NCI-H510A treated with DMSO at 0.1 percent for 48 hours (cell line): ENCODE measurements at regions not wholly inside any gene's neighbourhood (a gene's known extent, or its start where the extent isn't known, plus 50 kb on each side); places are given as distances from the start of the nearest gene placed in this dataset.

Source experiments
- DNase-seq: peaks from one replicate; lab custom pipeline; 2025; lab: John Stamatoyannopoulos, UW

DNA sequence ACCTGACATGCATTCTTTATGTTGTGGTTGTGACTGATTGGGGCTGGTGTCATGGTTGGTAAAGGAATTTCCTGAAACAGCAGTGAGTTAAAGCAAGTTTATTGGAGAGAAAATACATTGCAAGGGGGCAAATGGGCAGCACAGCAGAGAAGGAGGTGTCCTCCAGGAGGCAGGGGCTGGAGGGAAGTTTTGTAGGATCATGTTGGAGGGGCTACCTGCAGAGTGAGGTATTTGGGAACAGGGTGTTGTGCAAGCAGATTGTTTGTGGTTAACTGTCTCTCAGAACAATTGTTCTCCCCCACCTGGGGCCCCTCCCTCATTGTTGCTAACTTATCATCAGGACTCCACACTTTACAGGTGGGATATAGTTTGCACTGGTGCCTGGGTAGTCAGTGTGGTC lies 196.0 kb downstream of the NSUN3 start:
- DNase-seq: no peak

DNA sequence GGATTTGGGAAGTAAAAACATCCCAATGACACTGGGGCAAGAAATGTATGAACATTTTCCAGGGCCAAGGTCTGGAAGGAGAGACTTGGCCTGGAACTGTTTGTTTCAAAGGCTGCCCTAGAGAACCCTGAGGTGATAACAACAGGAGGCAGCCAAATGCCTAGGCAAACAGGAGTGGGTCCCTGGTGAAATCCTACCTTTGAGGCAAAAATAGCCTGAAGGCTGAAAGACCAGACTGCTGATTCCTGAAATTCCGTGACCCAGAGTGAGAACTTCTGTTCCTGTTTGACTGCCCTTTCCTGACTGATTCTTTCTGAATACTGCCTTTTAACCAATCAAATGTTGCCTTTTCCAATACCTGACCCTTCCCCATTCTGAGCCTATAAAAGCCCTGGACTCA lies 196.4 kb downstream of the NSUN3 start:
- DNase-seq: no peak

DNA sequence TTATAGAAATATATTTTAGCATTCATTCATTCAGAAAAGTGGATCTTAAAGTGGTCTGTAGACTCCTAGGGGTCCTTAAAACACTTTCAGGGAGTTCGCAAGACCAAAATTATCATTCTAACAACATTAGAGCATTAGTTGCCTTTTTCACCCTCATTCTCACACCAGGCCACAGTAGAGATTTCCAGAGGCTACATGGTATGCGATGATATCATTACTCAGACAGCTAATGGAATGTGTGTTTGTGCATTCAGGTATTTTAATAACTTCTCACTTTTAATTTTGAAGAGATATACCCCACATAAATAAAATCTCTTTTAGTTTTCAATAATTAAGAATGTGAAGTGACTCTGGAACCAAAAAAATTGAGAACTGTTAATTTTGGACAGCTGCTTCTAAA lies 206.9 kb downstream of the NSUN3 start:
- no peak for DNase-seq

DNA sequence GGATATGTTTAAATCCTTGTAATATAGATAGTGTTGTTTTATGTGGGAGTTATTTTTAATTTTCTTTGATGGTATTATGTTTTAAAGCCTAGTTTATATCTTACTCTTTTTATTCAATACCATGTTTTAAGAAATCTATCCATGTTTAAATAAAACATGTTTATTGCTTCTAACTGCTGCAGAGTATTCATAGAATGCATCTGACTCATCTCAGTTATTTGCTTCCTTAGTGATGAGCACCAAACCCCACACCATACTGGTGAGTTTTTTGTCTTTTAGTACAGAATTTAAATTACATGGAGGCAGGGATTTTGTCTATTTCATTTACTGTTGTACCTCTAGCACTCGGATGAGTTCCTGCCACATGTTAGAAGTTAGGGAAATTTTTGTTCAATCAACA lies 209.2 kb downstream of the NSUN3 start:
- DNase-seq: no peak

DNA sequence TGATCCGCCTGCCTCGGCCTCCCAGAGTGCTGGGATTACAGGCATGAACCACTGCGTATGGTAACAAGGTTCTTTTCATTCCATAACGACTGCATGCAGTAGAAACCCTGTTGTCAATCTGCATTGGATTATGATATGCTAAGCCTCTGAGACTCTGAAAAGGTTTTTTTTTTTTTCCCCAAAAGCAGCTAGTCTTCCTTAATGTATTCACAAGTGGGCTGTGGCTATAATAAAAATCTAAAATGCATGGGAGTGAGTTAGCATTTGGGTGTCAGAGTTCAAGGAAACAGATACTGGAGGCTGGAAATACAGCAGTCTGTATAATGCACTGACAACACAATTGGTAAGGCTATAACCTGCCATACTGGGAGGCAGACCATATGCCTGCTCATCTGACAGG lies 218.1 kb downstream of the NSUN3 start:
- no peak for DNase-seq

DNA sequence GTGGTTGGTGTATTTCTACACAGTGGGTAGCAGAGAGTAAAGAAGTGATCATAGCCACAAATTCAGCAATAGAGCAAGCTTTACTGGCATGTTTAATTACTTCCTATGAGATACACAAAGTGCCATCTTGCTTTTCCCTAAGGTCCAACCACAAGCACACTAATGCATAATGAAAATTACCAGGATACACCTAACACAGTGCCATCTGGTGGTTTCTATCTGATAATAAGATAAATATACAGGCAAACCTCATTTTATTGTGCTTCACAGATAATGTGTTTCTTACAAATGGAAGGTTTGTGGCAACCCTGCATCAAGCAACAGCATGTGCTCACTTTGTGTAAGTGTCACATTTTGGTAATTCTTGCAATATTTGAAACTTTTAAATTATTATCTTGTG lies 223.0 kb downstream of the NSUN3 start:
- DNase-seq: no peak

DNA sequence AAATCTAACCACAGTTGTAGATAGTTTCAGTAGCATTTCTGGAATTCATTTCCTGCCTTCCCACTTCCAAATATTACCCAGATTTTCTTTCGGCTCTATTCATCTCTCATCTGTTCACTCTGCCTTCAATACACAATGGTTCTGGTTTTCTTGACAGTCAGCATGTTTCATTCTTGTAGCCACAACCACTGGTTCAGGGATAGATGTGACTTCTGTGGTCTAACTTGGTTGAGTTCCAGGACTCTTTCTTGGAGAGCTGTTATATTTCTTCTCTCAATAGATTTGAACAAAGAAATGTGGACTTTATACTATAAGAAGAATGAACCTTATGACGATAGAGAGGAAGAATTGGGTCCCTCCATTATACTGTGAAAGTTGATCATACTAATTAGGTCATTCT lies 228.8 kb downstream of the NSUN3 start:
- no peak for DNase-seq

DNA sequence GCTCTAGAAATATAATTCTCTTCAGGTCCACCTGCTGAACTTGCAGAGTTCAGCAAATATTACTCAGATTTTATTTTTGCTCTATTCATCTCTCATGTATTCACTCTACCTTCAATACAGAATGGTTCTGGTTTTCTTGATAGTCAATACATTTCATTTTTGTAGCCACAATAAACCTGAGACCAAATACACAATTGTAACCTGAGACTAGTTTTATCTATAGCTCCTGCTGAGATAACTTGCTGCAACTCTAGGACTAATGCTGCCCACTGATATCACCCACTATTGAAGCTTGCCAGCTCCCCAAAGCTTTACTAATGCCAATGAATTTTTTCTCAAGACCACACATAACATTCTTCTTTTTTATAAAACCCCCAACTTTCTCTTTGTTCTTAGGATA lies 229.3 kb downstream of the NSUN3 start:
- DNase-seq: no peak

DNA sequence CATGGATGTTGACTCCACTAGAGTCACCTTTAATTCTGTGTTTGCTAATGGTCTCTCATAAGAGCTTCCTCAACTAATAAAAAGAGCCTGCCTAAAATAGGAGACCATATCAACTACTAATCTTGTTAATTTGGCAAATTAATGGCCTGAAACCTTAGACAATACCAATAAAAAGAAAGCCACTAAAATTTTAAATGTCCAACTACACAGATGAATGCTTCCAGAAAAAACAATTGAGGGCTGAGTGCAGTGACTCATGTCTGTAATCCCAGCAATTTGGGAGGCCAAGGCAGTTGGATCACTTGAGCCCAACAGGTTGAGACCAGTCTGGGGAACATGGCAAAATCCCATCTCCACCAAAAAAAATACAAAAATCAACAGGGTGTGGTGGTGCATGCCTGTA lies 230.9 kb downstream of the NSUN3 start:
- DNase-seq: no peak

DNA sequence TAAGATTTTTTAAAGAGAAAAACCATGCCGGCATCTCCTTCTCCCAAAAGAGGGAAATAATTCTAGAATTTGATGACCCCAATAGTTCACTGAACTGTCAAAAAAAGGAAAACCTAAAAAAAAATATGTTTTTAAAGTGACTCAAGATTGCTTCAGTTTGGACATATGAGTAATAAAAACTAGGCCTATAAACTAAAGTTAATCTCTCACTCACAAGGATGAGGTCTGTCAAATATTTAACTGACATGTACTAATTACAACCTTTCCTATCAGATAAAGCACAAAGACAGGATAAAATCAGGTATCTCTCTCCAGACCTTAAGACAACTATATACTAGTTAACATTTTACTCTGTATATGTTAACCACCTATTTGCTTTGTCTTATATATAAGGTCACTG lies 231.9 kb downstream of the NSUN3 start:
- no peak for DNase-seq

DNA sequence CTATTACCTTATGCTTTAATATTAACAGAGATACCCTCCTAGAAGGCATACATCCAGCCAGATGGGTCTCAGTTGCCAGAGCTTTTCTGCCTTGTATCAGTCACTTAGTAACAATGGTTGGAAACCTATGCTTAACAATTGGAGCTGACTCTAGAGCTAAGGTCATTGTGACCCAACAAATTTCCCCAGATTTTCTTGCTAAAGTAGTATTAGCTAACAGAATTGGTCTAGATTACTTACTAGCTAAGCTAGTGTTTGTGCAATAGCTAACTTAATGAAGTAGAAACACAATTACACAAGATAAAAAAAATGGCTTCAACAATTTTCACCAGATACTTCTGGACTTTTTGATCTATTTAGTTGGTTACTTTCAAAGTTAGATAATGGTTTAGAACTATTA lies 236.9 kb downstream of the NSUN3 start:
- DNase-seq: no peak

DNA sequence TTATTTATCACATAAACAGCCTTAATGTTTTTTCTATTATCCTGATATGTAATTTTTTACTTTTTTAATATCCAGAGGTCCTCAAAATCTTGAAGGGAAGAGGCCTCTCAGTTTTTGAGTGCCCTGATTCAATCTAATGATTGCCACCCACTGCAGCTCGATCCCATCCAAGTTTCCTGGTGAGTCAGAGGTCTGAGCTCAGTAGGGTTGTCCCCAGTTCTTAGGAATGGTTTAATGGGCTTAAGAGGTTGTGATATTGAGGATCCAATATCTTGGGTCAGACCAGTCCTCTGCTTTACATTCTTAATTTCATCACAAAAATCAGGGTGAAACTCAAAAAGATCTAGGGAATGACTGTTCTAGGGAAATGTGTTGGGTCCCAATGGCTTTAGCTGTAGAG lies 238.5 kb downstream of the NSUN3 start:
- DNase-seq: no peak

DNA sequence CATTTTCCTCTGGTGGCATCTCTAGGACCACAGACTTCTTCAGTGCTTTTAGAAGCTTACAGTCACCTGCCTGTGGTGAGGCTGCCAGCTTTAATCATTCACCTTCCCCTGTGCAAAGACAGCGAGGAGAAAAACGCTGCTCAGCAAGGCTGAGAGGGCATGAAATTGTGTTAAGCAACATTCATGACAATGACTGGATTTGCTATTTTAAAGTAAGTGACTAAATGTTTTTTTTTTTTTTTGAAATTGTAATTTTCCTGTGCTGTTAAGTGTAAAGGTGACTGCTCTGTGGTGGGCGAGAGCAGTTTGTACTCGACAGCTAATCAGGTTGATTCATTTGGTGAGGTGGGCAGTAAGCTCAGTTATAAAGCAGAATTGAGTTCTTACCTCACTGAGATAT lies 240.4 kb downstream of the NSUN3 start:
- no peak for DNase-seq

DNA sequence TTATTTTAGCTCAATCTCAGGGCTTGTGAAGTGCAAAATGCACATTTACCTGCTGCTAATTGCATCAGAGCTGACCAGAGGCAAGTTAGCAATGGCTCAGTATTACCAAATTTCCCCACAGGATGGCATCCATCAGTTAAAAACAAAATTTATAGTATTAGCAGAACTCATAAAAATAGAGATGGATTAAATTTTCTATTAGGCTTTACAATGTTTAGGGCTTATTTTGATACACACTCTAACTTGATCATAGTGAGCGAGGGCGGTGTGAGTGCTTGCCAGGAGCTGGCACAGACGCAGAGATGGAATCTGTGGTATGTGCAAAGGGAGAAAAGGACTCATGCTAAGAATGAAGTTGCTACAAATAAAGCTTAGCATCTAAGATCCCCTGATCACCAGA lies 241.0 kb downstream of the NSUN3 start:
- no peak for DNase-seq

DNA sequence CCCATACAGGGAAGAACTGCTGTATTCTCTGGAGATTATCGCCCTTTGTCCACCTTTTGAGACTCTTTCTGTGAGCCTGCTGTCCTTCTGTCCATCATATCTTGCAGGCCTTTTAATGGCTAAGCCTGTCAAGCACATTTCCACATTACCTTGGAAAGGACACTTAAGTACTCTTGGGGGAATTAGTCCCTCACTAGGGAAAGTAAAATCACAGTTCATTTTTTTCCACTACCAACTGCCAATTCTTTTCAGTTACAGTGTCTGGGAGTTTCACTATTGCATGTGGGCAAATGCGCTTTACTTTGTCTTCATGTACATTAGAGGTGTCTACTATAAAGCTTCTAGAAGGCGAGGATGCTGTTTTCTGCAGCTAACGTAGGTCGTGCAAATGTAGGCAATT lies 242.1 kb downstream of the NSUN3 start:
- no peak for DNase-seq

DNA sequence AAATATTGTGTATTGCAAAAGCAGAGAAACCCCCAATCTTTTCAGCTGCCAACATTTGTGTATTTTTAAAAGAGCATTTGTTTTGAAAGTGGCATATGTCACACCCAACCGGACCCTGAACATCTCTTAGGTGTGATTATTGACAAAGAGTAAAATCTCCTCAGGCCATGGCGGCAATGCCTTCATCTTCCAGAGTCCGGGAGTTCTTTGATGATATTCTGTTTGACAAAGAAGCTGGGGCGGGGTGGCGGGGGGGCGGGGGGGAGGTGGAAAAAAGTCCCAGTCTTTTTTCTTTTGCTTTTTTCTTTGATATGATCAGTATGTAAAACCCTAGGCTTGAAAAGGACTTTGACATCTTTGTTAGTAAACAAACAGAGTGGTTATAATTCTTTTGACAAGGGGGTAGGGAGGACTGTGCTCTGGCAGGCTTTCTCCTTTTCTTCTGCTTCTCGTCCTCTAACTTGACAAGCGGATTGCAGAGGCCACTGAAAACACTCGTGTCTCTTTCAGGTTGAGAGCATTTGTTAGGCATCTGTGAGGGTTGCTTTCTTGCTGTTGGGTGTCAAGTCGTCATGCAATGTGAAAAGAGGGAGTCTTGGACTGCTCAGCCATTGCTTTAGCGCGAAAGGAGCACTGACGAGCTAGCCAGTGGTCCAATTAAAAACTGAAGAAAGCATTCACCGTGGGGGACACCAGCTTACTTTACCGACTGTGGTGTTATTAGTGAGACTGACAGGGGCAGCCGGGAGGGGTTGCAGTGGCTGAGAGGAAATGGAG lies 243.2 kb downstream of the NSUN3 start:
- no peak for DNase-seq

DNA sequence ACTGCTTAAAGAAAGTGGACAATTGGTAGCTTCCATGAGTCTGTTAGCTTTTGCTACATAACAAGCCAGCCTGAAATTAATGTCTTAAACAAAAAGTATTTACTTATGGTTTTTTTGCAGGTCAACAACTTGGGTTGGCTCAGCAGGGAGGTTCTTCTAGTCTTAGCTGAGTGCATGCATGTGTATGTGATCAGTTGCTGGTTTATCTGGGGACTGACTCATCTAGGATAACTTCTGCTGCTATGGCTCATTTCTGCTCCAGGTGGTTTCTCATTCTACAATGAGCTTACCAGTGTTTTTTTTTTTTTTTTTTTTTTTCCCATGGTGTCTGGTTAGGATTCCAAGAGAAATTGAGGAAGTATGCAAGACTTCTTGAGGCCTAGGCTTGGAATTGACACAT lies 244.7 kb downstream of the NSUN3 start:
- no peak for DNase-seq

DNA sequence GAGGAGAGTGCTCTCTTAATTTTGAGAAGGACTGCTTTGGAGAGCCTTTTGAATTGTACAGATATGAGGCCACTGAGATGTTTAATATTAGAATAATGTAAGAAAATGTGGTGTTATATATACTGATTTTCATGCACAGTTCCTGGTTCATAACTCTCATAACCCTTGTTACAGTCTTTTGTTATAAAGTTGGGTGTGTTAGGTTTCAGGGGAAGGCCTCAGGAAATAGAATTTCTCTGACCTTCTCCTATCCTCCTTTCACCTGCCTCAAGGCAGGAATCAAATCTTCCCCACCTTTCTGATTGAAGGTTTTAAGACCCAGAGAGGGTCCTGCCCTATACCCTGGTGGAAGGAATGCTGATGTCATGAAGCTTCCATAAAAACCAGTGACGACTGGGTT lies 245.9 kb downstream of the NSUN3 start:
- no peak for DNase-seq

DNA sequence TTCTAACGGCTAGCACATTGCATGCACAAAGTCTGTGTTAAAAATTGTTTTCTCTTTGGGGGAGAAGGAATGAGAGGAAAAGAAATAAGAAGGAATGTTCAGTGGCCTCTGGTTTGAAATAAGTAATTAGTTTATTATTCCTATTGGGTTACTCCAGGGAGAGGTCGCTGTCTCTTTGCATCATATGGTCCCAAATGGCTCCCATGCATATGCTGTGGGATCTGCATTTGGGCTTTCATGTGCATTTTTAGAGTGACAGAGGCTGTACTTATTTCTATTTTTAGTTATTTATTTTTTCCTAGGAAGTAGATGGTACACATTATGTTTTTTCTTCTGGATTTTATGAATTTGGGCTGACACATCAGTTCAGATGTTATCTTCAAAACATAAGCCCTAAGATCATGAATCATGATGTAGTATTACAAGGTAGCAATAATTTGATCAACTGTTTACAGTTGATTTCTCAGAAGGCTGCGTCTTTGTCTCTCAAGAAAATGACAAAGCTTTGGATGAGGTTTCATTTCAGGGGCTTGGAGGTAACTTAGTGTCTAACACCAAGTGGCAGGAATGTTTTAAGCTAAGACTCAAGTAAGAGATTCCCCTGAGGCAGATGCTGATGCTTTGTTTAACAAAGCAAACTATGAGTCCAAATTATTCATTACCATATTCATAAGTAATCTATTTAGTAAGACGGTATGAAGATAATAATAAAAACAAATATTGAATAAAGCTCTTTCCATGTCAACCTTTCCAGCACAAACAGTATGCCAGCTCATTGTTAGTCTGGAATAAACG lies 247.7 kb downstream of the NSUN3 start:
- no peak for DNase-seq

DNA sequence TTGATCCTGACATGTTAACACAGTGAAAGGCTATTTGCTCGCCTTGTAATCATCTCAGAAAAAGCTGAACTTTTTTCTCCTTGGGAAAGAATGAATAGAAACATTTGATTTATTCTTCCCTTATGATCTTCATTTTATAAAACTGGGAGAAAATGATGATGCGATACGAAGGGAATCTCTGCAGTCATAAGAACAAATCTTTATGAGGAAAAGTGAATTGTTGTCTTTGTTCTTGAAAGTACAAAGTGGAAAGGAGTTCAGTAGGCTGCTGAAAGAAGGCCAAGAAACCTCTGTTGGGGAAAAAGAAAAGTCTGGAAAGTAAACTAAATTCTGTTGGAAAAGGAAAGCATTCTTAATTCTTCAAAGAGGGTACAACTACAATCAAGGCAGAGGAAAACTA lies 248.8 kb downstream of the NSUN3 start:
- DNase-seq: no peak

DNA sequence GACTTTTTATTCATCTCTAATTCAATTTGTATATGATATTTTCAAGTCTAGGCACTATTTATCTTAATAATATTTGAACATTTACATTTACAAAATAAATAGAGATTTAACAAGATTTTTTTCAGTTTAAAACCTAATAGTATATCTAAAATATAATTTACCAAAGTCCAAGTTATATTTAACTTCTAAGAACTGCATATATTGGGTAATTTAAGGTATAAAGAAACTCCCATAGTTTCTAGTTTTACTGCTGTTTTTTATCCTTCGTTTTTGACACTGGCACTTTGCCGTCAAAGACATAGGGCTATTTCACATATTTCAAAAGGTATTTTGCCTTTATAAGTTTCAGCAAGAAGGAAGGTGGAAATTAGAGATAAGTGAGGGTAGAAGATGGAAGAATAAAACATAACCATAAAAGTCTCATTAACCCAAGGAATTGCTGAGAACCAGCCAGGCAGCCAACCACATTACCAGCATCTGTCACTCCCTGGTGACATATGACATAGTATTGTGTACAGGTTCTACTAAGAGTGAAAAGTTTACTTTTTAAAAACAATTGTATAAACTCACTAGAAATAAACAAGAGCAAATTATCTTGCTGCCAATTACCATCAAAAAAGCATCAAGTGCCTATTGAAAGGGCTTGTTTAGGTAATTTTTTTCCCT lies 251.5 kb downstream of the NSUN3 start:
- DNase-seq: no peak

DNA sequence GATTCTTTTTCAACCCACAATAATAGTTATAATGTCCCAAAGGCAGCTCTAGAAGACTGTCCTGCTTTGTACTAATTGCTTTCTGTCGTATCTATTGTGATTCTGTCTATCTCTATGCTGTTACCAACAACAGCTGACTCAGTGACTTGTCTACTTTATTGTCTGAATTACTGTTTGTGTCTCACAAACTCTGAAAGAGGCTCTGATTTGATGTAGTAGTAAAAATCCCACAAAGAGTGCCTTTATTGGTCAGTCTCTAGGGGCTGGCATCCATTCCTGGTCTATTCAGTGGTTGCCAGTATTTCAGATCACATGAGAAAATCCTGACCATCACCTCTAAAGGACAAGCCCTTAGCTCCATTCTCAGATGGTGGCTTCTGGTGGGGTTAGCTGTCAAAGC lies 254.2 kb downstream of the NSUN3 start:
- no peak for DNase-seq

DNA sequence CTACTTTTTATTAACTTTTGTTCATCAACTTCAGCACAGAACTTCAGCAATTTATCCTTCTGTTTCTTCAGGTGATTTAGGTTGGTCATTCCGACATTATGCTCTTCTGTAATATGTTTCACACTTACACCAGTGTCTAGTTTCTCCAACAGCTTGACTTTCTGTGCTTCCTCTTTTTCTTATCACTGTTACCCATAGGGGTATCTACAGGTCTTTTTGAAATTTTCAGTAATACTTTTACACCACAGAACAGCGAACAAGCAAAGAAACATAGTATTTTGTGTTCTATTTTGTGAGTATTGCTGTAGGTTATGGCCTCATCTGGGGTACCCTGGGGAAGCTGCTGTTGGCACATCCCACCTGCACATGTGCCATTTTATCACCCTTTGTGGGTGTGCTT lies 260.7 kb downstream of the NSUN3 start:
- no peak for DNase-seq
